HG03025 (cell line): ENCODE measurements at regions not wholly inside any gene's neighbourhood (a gene's known extent, or its start where the extent isn't known, plus 50 kb on each side); places are given as distances from the start of the nearest gene placed in this dataset.

Experiments used
- ATAC-seq: cut with Tn5 transposase; IDR thresholded peaks from one replicate; pipeline ENCODE4 v1.9.1; 2021; ENCODE audit warnings: mild to moderate bottlenecking, moderate library complexity; ENCODE audit not compliant: unreplicated experiment, low FRiP score

DNA sequence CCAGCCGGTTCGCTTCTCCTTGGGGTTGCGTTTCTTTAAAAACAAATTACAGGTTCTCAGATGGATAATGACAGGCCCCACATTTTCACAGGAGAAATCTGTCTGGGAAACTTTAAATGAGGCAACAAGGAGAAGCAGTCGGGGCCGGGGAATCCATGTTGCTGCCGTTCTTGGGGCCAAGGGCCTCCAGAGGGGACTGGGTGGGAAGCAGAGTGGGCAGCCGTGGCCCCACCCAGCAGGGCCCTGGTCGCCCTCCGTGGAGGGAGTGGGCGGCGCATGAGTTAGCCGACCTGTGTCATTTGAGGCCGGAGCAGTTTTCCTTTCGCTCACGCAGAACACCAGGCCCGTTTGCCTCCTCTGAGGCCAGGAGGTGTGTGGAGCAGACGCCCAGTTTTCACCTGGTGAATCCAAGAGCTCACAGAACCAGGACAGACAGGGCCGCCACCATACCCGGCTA is 207.7 kb upstream of the CIBAR2 start:
- ATAC-seq: no peak

DNA sequence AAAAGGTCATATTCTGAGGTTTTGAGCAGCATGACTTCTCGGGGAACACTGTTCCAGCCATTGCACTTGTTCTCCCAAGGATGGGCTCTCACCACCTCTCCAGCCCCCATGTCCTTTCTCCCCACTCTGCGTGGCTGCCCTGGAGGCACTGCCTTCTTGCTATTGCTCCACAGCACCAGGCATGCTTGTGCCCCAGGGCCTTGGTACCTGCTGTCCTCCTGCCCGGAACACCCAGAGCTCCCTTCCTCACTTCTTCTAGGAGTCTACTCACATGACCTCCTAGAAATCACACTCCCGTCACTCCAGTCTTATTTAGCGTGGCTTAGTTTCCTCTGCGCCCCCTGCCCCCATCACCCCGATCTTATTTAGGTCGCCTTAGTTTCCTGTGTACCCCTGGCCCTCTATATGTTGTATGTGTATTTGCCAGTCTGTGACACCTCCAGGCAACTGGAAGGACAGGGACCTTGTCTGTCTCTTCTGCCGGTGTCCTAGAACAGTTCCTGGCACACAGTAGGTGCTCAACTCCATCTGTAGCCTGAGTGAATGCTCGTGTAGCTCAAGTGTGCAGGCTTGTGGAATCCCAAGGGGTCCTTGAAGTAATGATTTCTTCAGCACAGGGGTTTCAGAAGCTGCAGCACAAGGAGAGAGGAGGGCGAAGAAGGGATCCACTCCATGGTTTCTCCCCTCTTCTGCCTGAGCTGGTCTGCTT is 208.6 kb upstream of the CIBAR2 start:
- no peak for ATAC-seq

DNA sequence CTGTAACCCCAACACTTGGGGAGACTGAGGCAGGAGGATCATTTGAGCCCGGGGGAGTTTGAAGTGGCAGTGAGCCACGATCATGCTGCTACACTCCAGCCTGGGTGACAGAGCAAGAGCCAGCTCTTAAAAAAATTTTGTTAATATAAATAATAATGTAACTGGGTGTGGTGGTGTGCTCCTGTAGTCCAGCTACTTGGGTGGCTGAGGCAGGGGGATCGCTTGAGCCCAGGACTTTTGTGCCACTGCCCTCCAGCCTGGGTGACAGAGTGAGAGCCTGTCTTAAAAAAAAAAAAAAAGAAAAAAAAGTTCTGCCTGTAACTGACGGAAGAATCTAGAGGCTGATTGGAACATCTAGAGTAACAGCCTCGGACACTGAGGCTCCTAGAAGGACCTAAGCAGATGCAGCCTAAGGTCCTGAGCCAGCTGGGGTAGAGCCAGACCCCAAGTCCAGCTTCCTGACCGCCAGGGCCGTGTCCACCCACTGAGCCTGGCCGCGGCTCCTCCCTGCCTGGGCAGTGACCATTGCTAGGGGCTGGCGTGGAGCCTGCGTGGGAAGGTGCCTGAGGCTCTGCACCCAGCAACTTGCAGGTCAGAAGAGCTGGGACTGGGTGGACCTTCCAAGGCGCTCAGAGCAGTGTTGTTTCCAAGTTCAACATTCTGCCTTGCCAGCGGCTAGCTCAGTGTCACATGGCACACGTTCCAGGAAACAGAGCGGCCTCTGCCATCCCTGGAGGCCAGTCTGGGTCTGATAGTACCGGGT is 209.4 kb upstream of the CIBAR2 start:
- no peak for ATAC-seq

DNA sequence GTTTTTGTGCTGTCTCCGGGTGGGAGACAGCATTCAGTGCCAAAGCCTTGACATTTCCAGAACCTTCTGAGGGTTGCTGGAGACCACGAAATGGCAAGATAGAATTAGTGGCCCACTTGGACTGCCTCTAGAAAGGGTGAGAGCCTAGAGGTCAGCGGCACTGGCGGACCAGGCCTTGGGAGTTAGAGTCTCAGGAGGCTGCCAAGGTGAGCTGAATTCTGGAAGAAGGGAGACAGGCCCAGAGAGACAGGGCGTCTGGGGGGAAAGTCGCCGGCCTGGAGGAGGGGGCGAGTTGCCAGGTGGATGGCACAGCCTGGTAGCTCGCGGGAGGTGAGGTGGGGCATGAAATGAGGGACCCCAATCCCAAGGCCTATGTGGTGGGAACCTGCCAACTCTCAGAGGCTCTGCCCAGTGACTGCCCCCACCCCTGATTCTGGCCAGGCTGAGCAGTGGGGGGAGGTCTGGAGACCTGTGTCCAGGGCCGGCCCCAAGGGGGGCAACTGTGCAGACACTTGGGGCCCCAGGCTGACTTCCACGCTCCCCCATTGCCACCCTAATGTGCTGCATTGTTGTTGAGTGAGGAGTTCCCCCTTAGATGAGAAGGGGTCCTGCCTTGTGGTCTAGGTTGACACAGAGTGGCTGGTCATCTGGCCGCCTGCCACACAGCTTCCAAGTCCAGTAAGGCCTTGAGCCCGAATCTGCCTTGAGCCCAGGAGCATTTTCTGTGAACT is 211.1 kb upstream of the CIBAR2 start:
- ATAC-seq: no peak

DNA sequence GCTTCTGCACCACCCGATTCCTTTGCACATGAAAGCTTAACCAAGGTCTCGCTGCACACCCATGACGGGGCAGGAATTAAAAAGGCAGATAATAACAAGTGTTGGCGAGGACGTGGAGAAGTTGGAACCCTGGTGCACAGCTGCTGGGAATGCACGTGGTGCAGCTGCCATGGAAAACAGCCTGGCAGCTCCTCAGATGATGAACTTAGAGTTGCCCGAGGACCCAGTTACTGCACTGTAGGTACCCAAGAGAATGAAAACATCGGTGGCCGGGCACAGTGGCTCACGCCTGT is 211.6 kb upstream of the CIBAR2 start:
- no peak for ATAC-seq

DNA sequence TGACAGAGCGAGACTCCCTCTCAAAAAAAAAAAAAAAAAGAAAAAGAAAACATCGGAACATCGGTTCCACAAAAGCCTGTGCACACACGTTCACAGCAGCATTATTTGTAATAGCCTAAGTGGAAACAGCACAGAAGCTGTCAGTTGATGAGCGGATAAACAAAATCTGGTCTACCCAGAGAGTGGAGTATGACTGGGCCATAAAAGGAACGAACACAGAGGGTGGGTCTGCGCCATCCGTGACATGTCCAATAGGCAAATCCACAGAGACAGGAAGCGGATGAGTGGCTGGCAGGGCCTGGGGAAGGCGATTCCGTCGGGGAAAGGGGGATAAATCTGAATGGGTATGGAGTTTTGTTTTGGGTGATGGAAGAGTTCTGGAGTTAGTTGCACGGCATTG is 212.2 kb upstream of the CIBAR2 start:
- no peak for ATAC-seq

DNA sequence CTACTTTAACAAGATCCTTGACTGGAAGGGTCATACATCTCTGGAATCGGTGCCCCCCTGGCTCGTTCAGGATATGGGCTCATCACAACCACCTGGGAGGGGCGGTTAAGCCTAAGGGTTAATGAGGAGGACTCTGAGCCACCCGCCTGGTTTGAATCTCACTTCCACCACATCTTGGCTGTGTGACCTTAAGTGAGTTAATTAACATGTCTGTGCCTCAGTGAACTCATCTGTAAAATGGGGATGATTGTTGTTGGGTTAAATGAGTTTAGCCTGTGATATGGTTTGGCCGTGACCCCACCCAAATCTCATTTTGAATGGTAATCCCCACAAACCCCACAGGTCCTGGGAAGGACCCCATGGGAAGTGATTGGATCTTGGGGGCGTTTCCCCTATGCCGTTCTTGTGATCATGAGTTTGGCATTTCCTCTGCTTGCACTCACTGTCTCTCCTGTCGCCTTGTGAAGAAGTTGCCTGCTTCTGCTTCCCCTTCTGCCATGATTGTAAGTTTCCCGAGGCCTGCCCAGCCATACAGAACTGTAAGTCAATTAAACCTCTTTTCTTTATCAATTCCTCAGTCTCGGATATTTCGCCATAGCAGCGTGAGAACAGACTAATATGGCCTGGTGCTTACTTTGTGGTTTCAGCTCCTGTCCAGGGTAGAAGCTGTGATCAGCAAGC is 214.0 kb upstream of the CIBAR2 start:
- no peak for ATAC-seq

DNA sequence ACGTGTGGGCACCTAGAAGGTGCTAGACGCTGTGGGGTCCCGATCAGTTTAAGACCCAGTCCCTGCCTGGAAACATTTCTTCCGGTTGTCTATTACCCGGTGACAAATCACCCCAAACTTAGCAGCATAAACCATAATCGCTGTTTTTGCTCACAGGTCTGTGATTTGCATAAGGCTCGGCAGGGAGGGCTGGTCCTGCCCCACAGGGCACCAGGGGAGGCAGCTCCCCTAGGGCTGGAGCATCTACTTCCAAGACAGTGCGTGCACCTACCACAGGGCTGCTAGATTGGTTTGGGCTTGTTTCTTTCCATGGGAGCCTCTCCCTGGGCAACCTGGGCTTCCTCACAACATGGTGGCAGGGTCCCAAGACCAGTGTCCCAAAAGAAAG is 214.5 kb upstream of the CIBAR2 start:
- no peak for ATAC-seq

DNA sequence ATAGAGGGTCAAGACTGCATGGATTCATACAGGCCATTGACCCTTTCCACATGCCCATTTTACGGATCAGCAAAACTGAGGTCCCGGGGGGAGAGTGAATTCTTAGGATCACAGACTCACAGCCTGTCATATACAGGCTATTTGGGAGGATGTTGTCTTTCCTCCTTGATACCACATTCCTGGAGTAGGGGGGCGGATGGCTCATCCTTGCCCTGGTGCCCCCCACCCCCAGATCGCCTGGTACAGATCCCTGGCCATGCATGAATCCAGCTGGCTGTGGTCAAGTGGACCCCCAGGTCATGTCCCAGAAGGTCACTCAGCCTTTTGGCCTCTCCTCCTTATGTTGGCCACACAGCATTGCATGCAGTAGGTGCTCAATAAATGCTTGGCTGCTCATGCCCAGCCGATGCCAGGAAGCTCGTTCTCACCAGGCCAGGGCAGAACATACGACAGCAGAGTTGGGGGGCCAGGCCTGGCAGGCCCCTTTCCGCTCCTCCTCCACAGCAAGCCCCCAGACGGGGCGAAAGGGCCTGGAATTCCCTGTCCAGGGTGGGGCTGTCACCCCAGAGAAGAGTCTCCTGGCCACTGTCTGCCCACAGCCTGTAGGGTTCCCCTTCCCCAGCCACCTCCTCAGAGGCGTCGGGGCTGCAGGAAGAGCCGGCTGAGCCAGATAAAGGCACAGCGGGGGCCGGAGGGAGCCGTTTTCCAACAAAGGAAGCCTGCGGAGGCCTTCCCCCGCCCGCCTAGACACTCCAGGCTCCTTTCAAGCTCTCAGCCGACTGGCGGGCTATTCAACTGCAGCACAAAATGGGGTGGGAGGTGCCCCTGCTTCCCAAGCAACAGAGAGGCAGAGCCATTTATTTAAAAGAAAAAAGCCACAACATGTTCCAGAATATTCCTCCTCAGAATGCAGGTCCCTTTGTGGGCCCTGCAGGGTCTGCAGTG is 215.7 kb upstream of the CIBAR2 start:
- no peak for ATAC-seq

DNA sequence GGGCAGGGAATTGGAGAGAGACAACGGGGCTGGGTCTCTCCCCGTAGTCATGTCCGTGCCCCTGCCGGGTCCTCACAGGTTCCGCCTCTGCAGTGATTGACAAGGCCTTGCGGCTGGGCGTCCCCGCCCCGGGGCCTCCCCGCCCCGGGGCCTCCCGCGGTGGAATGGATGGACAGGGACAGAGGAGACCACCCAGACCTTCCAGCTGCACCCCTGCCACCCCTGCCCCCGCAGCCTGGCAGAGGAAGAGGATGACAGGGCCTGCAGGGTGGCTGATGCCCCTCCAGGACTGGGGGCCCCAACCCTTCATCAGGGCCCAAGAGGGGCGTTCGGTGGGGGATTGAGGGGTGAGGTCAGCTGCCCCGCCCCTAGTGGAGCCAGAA is 216.4 kb upstream of the CIBAR2 start:
- no peak for ATAC-seq

DNA sequence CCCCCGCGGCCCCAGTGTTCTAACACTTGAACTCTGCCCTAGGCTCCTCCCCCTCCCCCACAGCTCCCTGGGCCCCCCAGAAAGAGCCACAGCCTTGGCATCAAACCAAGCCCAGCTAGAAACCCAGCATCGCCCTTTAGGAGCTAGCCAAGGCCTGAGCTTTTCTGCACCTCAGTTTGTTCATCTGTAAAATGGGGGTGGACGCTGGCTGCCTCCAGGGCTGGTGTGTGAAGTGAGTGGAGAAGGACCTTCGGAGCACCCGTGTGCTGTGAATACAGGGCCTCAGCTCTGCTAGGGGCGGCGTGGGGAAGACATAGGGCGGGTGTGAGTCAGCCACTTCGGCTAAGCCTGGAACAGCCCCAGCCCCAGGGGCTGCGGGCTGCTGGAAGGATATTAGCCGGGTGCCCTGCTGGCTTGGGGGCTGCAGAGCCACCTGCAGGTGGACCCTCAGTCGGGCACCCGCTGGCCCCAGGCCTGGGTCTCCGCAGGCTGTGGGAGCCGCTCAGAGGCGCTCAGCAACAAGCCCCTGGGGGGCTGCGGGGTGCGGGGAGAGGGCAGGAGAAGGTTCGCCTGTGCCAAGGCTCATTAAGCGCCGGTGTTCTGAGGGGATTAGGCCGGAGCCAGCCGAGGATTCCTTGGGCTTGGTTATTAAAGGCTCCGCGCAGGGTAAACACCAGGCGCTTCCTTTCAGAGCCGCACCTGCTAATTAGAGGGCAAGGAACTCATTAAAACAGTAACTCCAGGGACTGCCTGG is 217.0 kb upstream of the CIBAR2 start:
- ATAC-seq: no peak

DNA sequence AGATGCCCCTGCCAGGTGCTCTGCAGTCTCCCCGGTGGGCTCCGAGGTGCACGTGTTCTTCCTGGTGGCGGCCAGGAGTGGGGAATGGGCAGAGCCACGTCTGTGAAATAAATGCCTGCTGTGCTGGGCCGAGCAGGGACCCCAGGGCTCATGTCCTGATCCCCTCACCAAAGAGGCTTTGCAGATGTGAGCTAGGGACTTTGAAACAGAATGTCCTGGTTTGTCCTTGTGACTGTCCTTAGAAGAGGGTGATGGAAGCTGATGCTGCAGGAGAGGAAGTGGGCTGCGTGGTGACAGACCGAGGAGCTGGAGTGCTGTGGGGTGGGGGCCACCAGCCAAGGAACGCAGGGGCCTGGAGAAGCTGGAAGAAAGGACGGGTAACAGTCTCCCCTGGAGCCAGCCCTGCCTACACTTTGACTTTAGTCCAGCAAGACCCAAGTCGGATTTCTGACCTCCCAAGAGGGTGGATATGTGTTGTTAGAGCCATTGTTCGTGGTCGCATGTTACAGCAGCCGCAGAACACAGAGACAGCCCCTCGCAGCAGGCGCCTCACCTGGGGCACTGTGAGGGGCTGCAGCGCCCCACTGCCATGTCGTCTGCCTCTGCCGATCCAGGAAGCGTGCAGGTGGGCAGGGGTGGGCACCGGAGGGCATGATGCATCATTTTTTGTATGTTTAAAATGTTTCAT is 217.9 kb upstream of the CIBAR2 start:
- ATAC-seq: no peak

DNA sequence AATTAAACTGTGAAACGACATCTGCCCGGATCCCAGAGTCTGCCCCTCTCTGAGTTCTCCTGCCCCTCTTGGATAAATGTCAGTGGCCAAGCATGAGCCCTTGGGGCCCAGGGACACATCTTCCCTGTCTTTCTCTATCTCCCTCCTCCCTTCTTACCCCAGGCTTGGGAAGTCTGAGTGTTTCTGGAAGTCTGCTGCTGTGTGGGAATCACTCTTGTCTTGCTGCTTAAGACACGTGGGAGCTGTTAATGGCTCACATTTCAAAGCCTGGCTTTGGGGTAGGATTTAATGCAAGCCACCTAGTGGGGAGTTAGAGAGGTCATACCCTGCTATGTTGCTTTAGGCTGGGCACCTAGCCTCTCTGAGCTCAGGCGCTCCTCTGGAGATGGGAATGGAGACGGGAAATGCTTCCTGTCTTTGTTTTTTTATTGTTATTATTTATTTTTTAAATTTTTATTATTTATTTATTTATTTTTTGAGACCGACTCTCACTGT is 218.5 kb upstream of the CIBAR2 start:
- no peak for ATAC-seq

DNA sequence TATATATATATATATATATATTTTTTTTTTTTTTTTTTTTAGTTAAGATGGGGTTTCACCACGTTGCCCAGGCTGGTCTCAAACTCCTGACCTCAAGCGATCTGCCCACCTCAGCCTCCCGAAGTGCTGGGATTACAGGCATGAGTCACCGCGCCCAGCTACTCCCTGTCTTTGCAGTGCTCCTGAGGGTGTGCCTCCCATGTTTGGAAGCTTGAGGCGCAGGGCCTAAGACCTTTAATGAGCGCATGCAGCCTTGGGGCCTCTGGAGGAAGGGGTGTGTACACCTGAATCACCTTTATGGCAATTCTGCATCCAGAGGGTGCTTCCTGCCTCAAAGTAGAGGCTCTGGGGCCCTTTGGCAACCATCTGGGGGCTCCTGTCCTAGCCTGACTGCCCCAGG is 219.4 kb upstream of the CIBAR2 start:
- no peak for ATAC-seq

DNA sequence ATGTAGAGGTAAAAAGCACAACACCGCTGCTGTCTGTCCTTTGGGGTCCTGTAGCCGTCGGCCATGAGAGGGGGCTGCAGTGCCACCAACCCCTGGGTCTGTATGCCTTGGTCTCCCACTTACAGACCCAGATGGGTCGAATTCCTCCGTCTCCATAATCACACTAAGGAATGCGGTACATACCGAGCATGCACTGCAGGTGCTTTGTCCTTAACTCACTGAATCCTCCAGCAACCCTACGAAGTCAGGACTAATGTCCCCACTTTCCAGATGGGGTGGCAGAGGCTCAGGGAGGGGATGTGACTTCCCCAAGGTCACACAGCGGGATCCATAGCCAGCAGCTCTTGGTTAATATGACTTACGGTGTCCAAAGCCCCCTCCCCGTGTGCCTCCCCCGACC is 219.9 kb upstream of the CIBAR2 start:
- ATAC-seq: no peak

DNA sequence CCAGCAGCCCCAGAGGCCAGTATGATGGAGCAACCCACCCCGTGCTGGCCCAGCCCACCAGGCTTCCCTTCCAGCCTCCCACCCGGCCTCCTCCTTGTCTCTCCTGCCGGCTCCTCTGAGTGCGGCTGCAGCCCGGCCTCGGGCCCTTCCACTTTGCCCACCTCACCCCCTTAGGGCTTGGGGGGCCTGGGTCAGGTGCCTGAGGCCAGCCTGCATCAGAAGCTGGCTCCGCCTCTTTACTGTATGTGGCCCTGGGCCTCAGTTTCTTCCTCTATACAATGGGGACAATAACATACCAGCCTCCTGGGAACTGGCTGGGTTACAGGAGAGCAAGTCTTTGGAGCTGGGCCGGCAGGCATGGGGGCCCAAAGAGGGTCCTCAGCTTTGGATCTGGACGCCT is 221.1 kb upstream of the CIBAR2 start:
- no peak for ATAC-seq

DNA sequence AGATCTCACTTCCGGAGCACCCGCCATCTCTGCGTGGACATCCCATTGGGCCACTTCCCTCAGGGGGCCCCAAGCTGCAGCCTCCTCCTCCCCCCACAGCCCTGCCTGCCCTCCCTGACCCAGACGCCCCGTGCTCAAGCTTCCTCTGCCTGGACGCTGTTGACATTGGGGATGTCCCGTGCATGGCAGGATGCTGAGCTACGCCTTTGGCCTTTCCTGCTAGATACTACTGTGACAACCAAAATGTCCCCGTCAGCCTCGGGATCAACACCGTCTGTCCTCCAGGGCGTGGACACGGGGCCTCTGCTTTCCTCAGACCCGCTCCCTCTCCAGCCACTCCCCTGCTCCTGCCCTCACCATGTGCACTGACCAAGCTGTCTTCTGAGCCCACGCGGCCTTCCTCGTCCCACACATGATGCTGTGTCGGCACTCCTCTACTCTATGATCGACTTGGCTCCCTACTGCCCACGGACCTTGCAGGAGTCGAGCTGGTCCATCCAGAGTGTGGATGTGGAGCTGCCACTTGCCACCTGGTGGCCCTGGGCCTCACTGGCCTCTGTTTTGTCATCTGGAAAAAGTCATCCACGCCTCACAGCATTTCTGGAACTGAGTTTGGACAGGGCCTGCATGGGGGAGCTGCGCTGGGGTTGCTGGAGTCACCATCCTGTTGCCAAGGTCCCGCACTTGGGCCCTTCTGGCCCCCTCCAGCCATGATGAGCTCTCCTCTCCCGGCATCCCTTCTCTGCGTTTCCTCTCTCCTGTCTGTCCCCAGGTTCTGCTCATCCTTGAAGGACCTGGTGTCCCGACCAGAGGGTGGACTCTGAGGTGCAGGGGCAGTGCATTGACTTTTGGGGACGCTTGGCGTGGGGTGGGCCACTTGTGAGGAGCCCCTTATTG is 221.7 kb upstream of the CIBAR2 start:
- ATAC-seq: no peak
